ENCODE measurements at regions not wholly inside any gene's neighbourhood (a gene's known extent, or its start where the extent isn't known, plus 50 kb on each side); places are given as distances from the start of the nearest gene placed in this dataset.

GRCh38 chr13:67763384-67763783 is 533.2 kb upstream of the PCDH9 start:
- H3K27me3 ChIP-seq (ENCODE audit: control insufficient read depth, insufficient read depth, low read length), result no peaks in the 10 kb centered on the region
- no peak overlapping the region for H3K4me3 ChIP-seq (ENCODE audit: low read depth, low read length)
- DNase-seq (ENCODE audit: low read depth), result no peak
- no peak for TF ChIP-seq CTCF (IDR thresholded peaks at IDR 0.05; ENCODE audit: insufficient read depth, low read length, poor library complexity, severe bottlenecking)
- no peaks in the 10 kb centered on the region for H3K36me3 ChIP-seq (ENCODE audit: control insufficient read depth, insufficient read depth, low read length)

- DNase-seq (ENCODE audit: low read depth), result no peak
- H3K27me3 ChIP-seq (ENCODE audit: control insufficient read depth, insufficient read depth, low read length), result no peaks in the 10 kb centered on the region
- H3K4me3 ChIP-seq (ENCODE audit: low read depth, low read length), result no peak overlapping the region
- H3K36me3 ChIP-seq (ENCODE audit: control insufficient read depth, insufficient read depth, low read length), result no peaks in the 10 kb centered on the region
- no peak for TF ChIP-seq CTCF (IDR thresholded peaks at IDR 0.05; ENCODE audit: insufficient read depth, low read length, poor library complexity, severe bottlenecking)
Observed at GRCh38 chr13:67758975-67759374, 528.8 kb upstream of the PCDH9 start.

GRCh38 chr13:67754012-67754411 is 523.9 kb upstream of the PCDH9 start:
- no peak for DNase-seq (ENCODE audit: low read depth)
- Histone ChIP-seq H3K4me3 (ENCODE audit: low read depth, low read length) (no peak overlapping the region), H3K36me3 (ENCODE audit: control insufficient read depth, insufficient read depth, low read length) (no peaks in the 10 kb centered on the region), H3K27me3 (ENCODE audit: control insufficient read depth, insufficient read depth, low read length) (no peaks in the 10 kb centered on the region)
- TF ChIP-seq CTCF (IDR thresholded peaks at IDR 0.05; ENCODE audit: insufficient read depth, low read length, poor library complexity, severe bottlenecking), result no peak

- no peak for DNase-seq (ENCODE audit: low read depth)
- H3K36me3 ChIP-seq (ENCODE audit: control insufficient read depth, insufficient read depth, low read length), result no peaks in the 10 kb centered on the region
- H3K4me3 ChIP-seq (ENCODE audit: low read depth, low read length), result no peak overlapping the region
- TF ChIP-seq CTCF (IDR thresholded peaks at IDR 0.05; ENCODE audit: insufficient read depth, low read length, poor library complexity, severe bottlenecking), result no peak
- H3K27me3 ChIP-seq (ENCODE audit: control insufficient read depth, insufficient read depth, low read length), result no peaks in the 10 kb centered on the region
Observed at GRCh38 chr13:67752759-67753158, 522.6 kb upstream of the PCDH9 start.

GRCh38 chr13:67742478-67742877 is 512.3 kb upstream of the PCDH9 start:
- Histone ChIP-seq H3K4me3 (ENCODE audit: low read depth, low read length) (no peak overlapping the region), H3K36me3 (ENCODE audit: control insufficient read depth, insufficient read depth, low read length) (no peaks in the 10 kb centered on the region), H3K27me3 (ENCODE audit: control insufficient read depth, insufficient read depth, low read length) (no peaks in the 10 kb centered on the region)
- no peak for DNase-seq (ENCODE audit: low read depth)
- TF ChIP-seq CTCF (IDR thresholded peaks at IDR 0.05; ENCODE audit: insufficient read depth, low read length, poor library complexity, severe bottlenecking), result no peak

- DNase-seq (ENCODE audit: low read depth), result no peak
- H3K27me3 ChIP-seq (ENCODE audit: control insufficient read depth, insufficient read depth, low read length), result no peaks in the 10 kb centered on the region
- no peaks in the 10 kb centered on the region for H3K36me3 ChIP-seq (ENCODE audit: control insufficient read depth, insufficient read depth, low read length)
- H3K4me3 ChIP-seq (ENCODE audit: low read depth, low read length), result no peak overlapping the region
- no peak for TF ChIP-seq CTCF (IDR thresholded peaks at IDR 0.05; ENCODE audit: insufficient read depth, low read length, poor library complexity, severe bottlenecking)
Observed at GRCh38 chr13:67740871-67741535, 510.9 kb upstream of the PCDH9 start.
